IMR-90 (cell line): ENCODE measurements at regions not wholly inside any gene's neighbourhood (a gene's known extent, or its start where the extent isn't known, plus 50 kb on each side); places are given as distances from the start of the nearest gene placed in this dataset.

Experiments
- ATAC-seq: fragments of 200-7000 bp; cut with Tn5 transposase; 2 replicates; pipeline ENCODE4 v1.9.1; 2020; ENCODE audit warnings: low read depth, mild to moderate bottlenecking, moderate library complexity
- BruUV-seq: library from RNA; stranded (reverse); fragments of 400-500 nt; replicated peaks from 2 replicates; lab custom pipeline; 2021; lab: Mats Ljungman, UMichigan
- CTCF ChIA-PET: fragments of 300-600 bp; formaldehyde crosslinking; extraction: SDS; loops from one replicate; lab custom pipeline; 2021; ENCODE audit warnings: antibody characterized with exemption; lab: Yijun Ruan, JAX
- POLR2A ChIA-PET: fragments of 300-600 bp; sonication (Branson Sonifier 250); formaldehyde crosslinking; loops from one replicate; lab custom pipeline; 2022; ENCODE audit warnings: antibody characterized with exemption; ENCODE audit not compliant: unreplicated experiment; lab: Charles Lee
- DNase-seq: peaks from one replicate; pipeline ENCODE4 v3.0.0; 2013
- H2AFZ ChIP-seq: replicated peaks from 2 replicates; pipeline ENCODE3; 2013; ENCODE audit warnings: low read length, mild to moderate bottlenecking; ENCODE audit not compliant: poor library complexity
- H2AK5ac ChIP-seq: 2 replicates; pipeline ENCODE4 v1.6.1; 2013; ENCODE audit warnings: low read depth, low read length, inconsistent platforms
- H2AK9ac ChIP-seq: replicated peaks from 2 replicates; pipeline ENCODE3; 2013; ENCODE audit warnings: mild to moderate bottlenecking, low read depth, low read length, moderate library complexity; ENCODE audit not compliant: poor library complexity
- H2BK120ac ChIP-seq: 2 replicates; pipeline ENCODE4 v1.6.1; 2013; ENCODE audit warnings: low read depth, low read length, inconsistent platforms
- H2BK15ac ChIP-seq: 3 replicates; pipeline ENCODE4 v1.6.1; 2013; ENCODE audit warnings: low read depth, low read length, inconsistent platforms
- H2BK20ac ChIP-seq: 2 replicates; pipeline ENCODE4 v1.6.1; 2013; ENCODE audit warnings: low read depth, mild to moderate bottlenecking, inconsistent platforms, low read length, moderate library complexity
- H2BK5ac ChIP-seq: 2 replicates; pipeline ENCODE4 v1.6.1; 2013; ENCODE audit warnings: mild to moderate bottlenecking, low read depth, low read length, inconsistent platforms; ENCODE audit not compliant: poor library complexity, severe bottlenecking
- H3K14ac ChIP-seq: replicated peaks from 2 replicates; pipeline ENCODE4 v1.6.1; 2013; ENCODE audit warnings: low read depth, low read length, inconsistent platforms
- H3K18ac ChIP-seq: 2 replicates; pipeline ENCODE4 v1.6.1; 2013; ENCODE audit warnings: low read depth, low read length, control low read depth
- H3K23ac ChIP-seq: 2 replicates; pipeline ENCODE4 v1.6.1; 2013; ENCODE audit warnings: low read depth, low read length, inconsistent platforms
- H3K27ac ChIP-seq: 2 replicates; pipeline ENCODE4 v1.5.1; 2013; ENCODE audit warnings: mild to moderate bottlenecking, control low read depth, low read length; ENCODE audit not compliant: insufficient read depth
- H3K27me3 ChIP-seq: 2 replicates; pipeline ENCODE4 v1.6.1; 2013; ENCODE audit warnings: low read length; ENCODE audit not compliant: control insufficient read depth, insufficient read depth
- H3K36me3 ChIP-seq: 2 replicates; pipeline ENCODE4 v1.6.1; 2013; ENCODE audit warnings: low read length, mixed read lengths; ENCODE audit not compliant: control insufficient read depth, insufficient read depth
- H3K4ac ChIP-seq: 2 replicates; pipeline ENCODE4 v1.6.1; 2013; ENCODE audit warnings: low read depth, low read length, inconsistent platforms
- H3K4me1 ChIP-seq: 2 replicates; pipeline ENCODE4 v1.6.1; 2013; ENCODE audit warnings: low read length, mixed read lengths; ENCODE audit not compliant: control insufficient read depth, insufficient read depth
- H3K4me2 ChIP-seq: 2 replicates; pipeline ENCODE4 v1.6.1; 2013; ENCODE audit warnings: low read depth, mild to moderate bottlenecking, control low read depth, low read length, moderate library complexity
- H3K4me3 ChIP-seq: 2 replicates; pipeline ENCODE4 v1.5.1; 2013; ENCODE audit warnings: low read depth, mild to moderate bottlenecking, control low read depth, low read length, moderate library complexity; ENCODE audit not compliant: insufficient read depth
- H3K56ac ChIP-seq: 2 replicates; pipeline ENCODE4 v1.6.1; 2013; ENCODE audit warnings: low read length, inconsistent platforms; ENCODE audit not compliant: insufficient read depth; ENCODE audit errors: extremely low read depth
- H3K79me1 ChIP-seq, 2 experiments: 2 replicates each; pipeline ENCODE4 v1.6.1; 2013; ENCODE audit warnings: low read length in 2 of 2, inconsistent platforms in 1 of 2, low read depth in 1 of 2
- H3K9ac ChIP-seq: 2 replicates; pipeline ENCODE4 v1.6.1; 2013; ENCODE audit warnings: low read depth, low read length, control low read depth
- H3K9me1 ChIP-seq: 2 replicates; pipeline ENCODE4 v1.6.1; 2013; ENCODE audit warnings: low read length, inconsistent platforms; ENCODE audit not compliant: insufficient read depth
- H3K9me3 ChIP-seq: 2 replicates; pipeline ENCODE4 v1.6.1; 2013; ENCODE audit warnings: low read length; ENCODE audit not compliant: control insufficient read depth, insufficient read depth
- H4K20me1 ChIP-seq: 2 replicates; pipeline ENCODE4 v1.6.1; 2013; ENCODE audit warnings: low read length, inconsistent platforms; ENCODE audit not compliant: insufficient read depth
- H4K5ac ChIP-seq: 2 replicates; pipeline ENCODE4 v1.6.1; 2013; ENCODE audit warnings: mild to moderate bottlenecking, low read depth, low read length, control low read depth
- H4K8ac ChIP-seq, 2 experiments: 2 replicates each; pipeline ENCODE4 v1.6.1; 2013; ENCODE audit warnings: low read depth in 2 of 2, low read length in 2 of 2, control low read depth in 1 of 2, inconsistent platforms in 1 of 2
- H4K91ac ChIP-seq: 2 replicates; pipeline ENCODE4 v1.6.1; 2013; ENCODE audit warnings: low read depth, low read length, inconsistent platforms; ENCODE audit not compliant: insufficient read depth
- CTCF ChIP-seq: conservative IDR thresholded peaks from 2 replicates; pipeline ENCODE4 v1.5.1; 2012; ENCODE audit warnings: mild to moderate bottlenecking, low read depth, low read length, improper control_type of control experiment
- FOS ChIP-seq: fragments of 150-350 bp; IDR thresholded peaks from 2 replicates; pipeline ENCODE4 v1.6.1; 2016; ENCODE audit warnings: low read depth, low read length
- MAFK ChIP-seq: IDR thresholded peaks from 2 replicates; pipeline ENCODE4 v1.6.1; 2012; ENCODE audit warnings: low read depth, low read length, improper control_type of control experiment
- MXI1 ChIP-seq: IDR thresholded peaks from 2 replicates; pipeline ENCODE4 v1.6.1; 2012; ENCODE audit warnings: low read depth, mild to moderate bottlenecking, low read length, moderate library complexity, borderline replicate concordance
- POLR2A ChIP-seq: IDR thresholded peaks from 2 replicates; pipeline ENCODE4 v1.6.1; 2012; ENCODE audit warnings: mild to moderate bottlenecking, low read depth, low read length
- RCOR1 ChIP-seq: IDR thresholded peaks from 2 replicates; pipeline ENCODE4 v1.6.1; 2012; ENCODE audit warnings: mild to moderate bottlenecking, low read length, improper control_type of control experiment; ENCODE audit not compliant: insufficient replicate concordance
- WGBS, 2 experiments: methylation state at CpG; one replicate each; pipeline versions ENCODE4 v1.1.5 to v1.1.7; 2013; ENCODE audit warnings: missing lambda C conversion rate in 2 of 2; ENCODE audit not compliant: insufficient read length in 1 of 2; ENCODE audit errors: extremely low coverage in 2 of 2; 5-methylcytosine and 5-hydroxymethylcytosine counted together
- dilution Hi-C: fragments of 300-500 bp; cut with HindIII; formaldehyde crosslinking; loops from one replicate; pipeline ENCODE4 v1.14.3; 2018; ENCODE audit warnings: low sequenced_read_pairs; ENCODE audit not compliant: unreplicated experiment
- in situ Hi-C: fragments of 300-500 bp; cut with MboI; formaldehyde crosslinking; loops from 3 replicates; pipeline ENCODE4 v1.14.3; 2019; ENCODE audit warnings: low sequenced_read_pairs, inconsistent platforms, mixed read lengths
- intact Hi-C: fragments of 100-400 bp; cut with micrococcal nuclease; formaldehyde crosslinking; loops from 2 replicates; pipeline ENCODE4 v1.10.0; 2022

GRCh38 chr13:44021422-44021821, 141.7 kb downstream of the LACC1 start:
- POLR2A ChIA-PET: no interaction called here
- Histone ChIP-seq H2AK9ac (no peak overlapping the region), H3K9ac (no peak overlapping the region), H3K56ac (no peak overlapping the region), H3K4me1 (peaks cover 2% of the 10 kb centered on the region; the same call in 1 of the 2 replicates), H3K14ac (no peak overlapping the region), H3K4me2 (no peak overlapping the region), H3K18ac (no peak overlapping the region), H4K8ac (no peak overlapping the region), H2BK5ac (no peak overlapping the region), H3K79me1 (no peaks in the 10 kb centered on the region), H3K27ac (no peak overlapping the region), H3K23ac (no peak overlapping the region), H2BK15ac (no peak overlapping the region), H3K9me1 (0 out of 2 replicates have a peak, but pooled peaks cover 3% of the 10 kb centered on the region), H2BK120ac (no peak overlapping the region), H2BK20ac (no peak overlapping the region), H3K27me3 (no peaks in the 10 kb centered on the region; the same call in 1 of the 2 replicates), H3K4me3 (no peak overlapping the region), H4K20me1 (no peaks in the 10 kb centered on the region), H3K4ac (no peak overlapping the region), H4K5ac (no peak overlapping the region), H4K91ac (no peak overlapping the region), H2AFZ (no peak overlapping the region), H3K9me3 (no peaks in the 10 kb centered on the region), H2AK5ac (no peak overlapping the region), H3K36me3 (no peaks in the 10 kb centered on the region)
- WGBS, 2 experiments: no CpG with 5 or more reads among the region's 3 CpGs
- in situ Hi-C loops (no loop called here), dilution Hi-C loops (no loop called here), intact Hi-C loops (no loop called here)
- DNase-seq (no peak), ATAC-seq (no peak)
- TF ChIP-seq MAFK (no peak), FOS (no peak), POLR2A (no peak), RCOR1 (no peak), CTCF (no peak), MXI1 (no peak)
- CTCF ChIA-PET: no interaction called here
- no TSS peak for BruUV-seq
